GM12878 (cell line): ENCODE measurements at regions not wholly inside any gene's neighbourhood (a gene's known extent, or its start where the extent isn't known, plus 50 kb on each side); places are given as distances from the start of the nearest gene placed in this dataset.

Experiments
- ATAC-seq: fragments of 200-7000 bp; cut with Tn5 transposase; 3 replicates; pipeline ENCODE4 v1.9.1; 2020; ENCODE audit warnings: mild to moderate bottlenecking, moderate library complexity
- BruUV-seq: library from RNA; stranded (reverse); fragments of 400-500 nt; replicated peaks from 2 replicates; lab custom pipeline; 2021; lab: Mats Ljungman, UMichigan
- CTCF ChIA-PET: fragments of 300-600 bp; sonication (Branson Sonifier 250); formaldehyde crosslinking; extraction: SDS; loops from one replicate; lab custom pipeline; 2021; ENCODE audit warnings: inconsistent platforms; lab: Yijun Ruan, JAX
- POLR2A ChIA-PET: fragments of 350-600 bp; formaldehyde crosslinking; extraction: SDS; loops from one replicate; lab custom pipeline; 2021; ENCODE audit warnings: inconsistent platforms; lab: Charles Lee
- RAD21 ChIA-PET: fragments of 300-600 bp; sonication (Branson Sonifier 250); formaldehyde crosslinking; loops from one replicate; lab custom pipeline; 2023; ENCODE audit warnings: antibody characterized with exemption; ENCODE audit not compliant: unreplicated experiment; lab: Charles Lee
- SMC1A ChIA-PET: fragments of 300-600 bp; sonication (Branson Sonifier 250); formaldehyde crosslinking; loops from one replicate; lab custom pipeline; 2023; ENCODE audit not compliant: unreplicated experiment, uncharacterized antibody; lab: Charles Lee
- DNase-seq: peaks from one replicate; pipeline ENCODE4 v3.0.0-alpha.2; 2011; ENCODE audit warnings: low read depth, low spot score
- FAIRE-seq: peaks from 3 replicates; lab custom pipeline; 2011; peaks lifted over from hg19 to GRCh38; lab: Jason Lieb, UNC
- H2AFZ ChIP-seq: 2 replicates; pipeline ENCODE4 v1.6.0; 2011; ENCODE audit warnings: low read depth, low read length, control low read depth; ENCODE audit not compliant: control insufficient read depth
- H3K27ac ChIP-seq: 2 replicates; pipeline ENCODE4 v1.5.1; 2011; ENCODE audit warnings: control low read depth; ENCODE audit not compliant: control insufficient read depth, insufficient read depth
- H3K27me3 ChIP-seq, 2 experiments: replicated peaks in 1 of 2; 2 replicates each; pipeline versions ENCODE4 v1.6.0 to v1.6.1; 2011; ENCODE audit warnings: low read length in 1 of 2; ENCODE audit not compliant: control insufficient read depth in 2 of 2, insufficient read depth in 2 of 2
- H3K36me3 ChIP-seq, 2 experiments: 2 replicates each; pipeline ENCODE4 v1.5.1; 2011; ENCODE audit warnings: low read length in 1 of 2; ENCODE audit not compliant: control insufficient read depth in 2 of 2, insufficient read depth in 2 of 2
- H3K4me1 ChIP-seq: 2 replicates; pipeline ENCODE4 v1.6.1; 2011; ENCODE audit warnings: mild to moderate bottlenecking, low read length, moderate library complexity, mixed read lengths; ENCODE audit not compliant: control insufficient read depth, insufficient read depth
- H3K4me2 ChIP-seq: 2 replicates; pipeline ENCODE4 v1.6.0; 2011; ENCODE audit warnings: control low read depth; ENCODE audit not compliant: control insufficient read depth, insufficient read depth
- H3K4me3 ChIP-seq: fragments of 200-600 bp; sonication (generic); 2 replicates; pipeline ENCODE4 v1.5.1; 2016
- H3K79me2 ChIP-seq: 2 replicates; pipeline ENCODE4 v1.6.0; 2011; ENCODE audit warnings: low read length; ENCODE audit not compliant: control insufficient read depth, insufficient read depth
- H3K9ac ChIP-seq: 2 replicates; pipeline ENCODE4 v1.8.0; 2011; ENCODE audit warnings: low read length, control low read depth, mixed read lengths; ENCODE audit not compliant: control insufficient read depth, insufficient read depth
- H3K9me3 ChIP-seq: replicated peaks from 3 replicates; pipeline ENCODE4 v1.5.1; 2011; ENCODE audit warnings: mild to moderate bottlenecking, low read length; ENCODE audit not compliant: control insufficient read depth, insufficient read depth
- H4K20me1 ChIP-seq: 2 replicates; pipeline ENCODE4 v1.6.0; 2011; ENCODE audit not compliant: control insufficient read depth, insufficient read depth
- CHD2 ChIP-seq: IDR thresholded peaks from 2 replicates; pipeline ENCODE4 v1.6.1; 2011; ENCODE audit warnings: low read depth, low read length, improper control_type of control experiment, borderline replicate concordance
- MEF2A ChIP-seq: IDR thresholded peaks from 2 replicates; pipeline ENCODE4 v1.6.1; 2011; ENCODE audit warnings: low read depth, mild to moderate bottlenecking, low read length, moderate library complexity; ENCODE audit not compliant: insufficient read depth
- MXI1 ChIP-seq: fragments of 150-350 bp; IDR thresholded peaks from 2 replicates; pipeline ENCODE4 v1.6.1; 2011; ENCODE audit warnings: low read depth, mild to moderate bottlenecking, inconsistent platforms, low read length, improper control_type of control experiment
- SIX5 ChIP-seq: IDR thresholded peaks from 2 replicates; pipeline ENCODE4 v1.6.1; 2011; ENCODE audit warnings: mild to moderate bottlenecking, low read depth, low read length, moderate library complexity; ENCODE audit not compliant: severe bottlenecking
- USF2 ChIP-seq: IDR thresholded peaks from 2 replicates; pipeline ENCODE4 v1.6.1; 2011; ENCODE audit warnings: low read depth, low read length, improper control_type of control experiment, borderline replicate concordance
- ZNF24 ChIP-seq: fragments of 450-650 bp; IDR thresholded peaks from 2 replicates; pipeline ENCODE4 v1.6.1; 2017; ENCODE audit warnings: antibody characterized with exemption, mild to moderate bottlenecking
- ZSCAN29 ChIP-seq: fragments of 450-650 bp; IDR thresholded peaks from 2 replicates; pipeline ENCODE4 v1.6.1; 2017; ENCODE audit warnings: mild to moderate bottlenecking, moderate library complexity
- WGBS: methylation state at CpG from one replicate; pipeline ENCODE4 v1.1.6; 2016; ENCODE audit warnings: low lambda C conversion rate; ENCODE audit not compliant: insufficient replicate concordance, insufficient coverage; ENCODE audit errors: missing lambda C conversion rate; 5-methylcytosine and 5-hydroxymethylcytosine counted together
- in situ Hi-C: fragments of 300-500 bp; cut with MboI; formaldehyde crosslinking; loops from 9 replicates; pipeline ENCODE4 v1.14.3; 2018; ENCODE audit warnings: mixed read lengths
- intact Hi-C: fragments of 100-400 bp; cut with micrococcal nuclease; formaldehyde crosslinking; loops from one replicate; pipeline ENCODE4 v1.14.2; 2022; ENCODE audit not compliant: unreplicated experiment
- TF ChIP-seq, protein P1 (sequence below): fragments of 450-650 bp; IDR thresholded peaks from 2 replicates; pipeline ENCODE4 v1.6.1; 2016; ENCODE audit warnings: mild to moderate bottlenecking
- TF ChIP-seq, protein P2 (sequence below): fragments of 450-650 bp; IDR thresholded peaks from 2 replicates; pipeline ENCODE4 v1.6.1; 2018; ENCODE audit warnings: mild to moderate bottlenecking, low read depth, moderate library complexity; ENCODE audit not compliant: partially characterized antibody

DNA sequence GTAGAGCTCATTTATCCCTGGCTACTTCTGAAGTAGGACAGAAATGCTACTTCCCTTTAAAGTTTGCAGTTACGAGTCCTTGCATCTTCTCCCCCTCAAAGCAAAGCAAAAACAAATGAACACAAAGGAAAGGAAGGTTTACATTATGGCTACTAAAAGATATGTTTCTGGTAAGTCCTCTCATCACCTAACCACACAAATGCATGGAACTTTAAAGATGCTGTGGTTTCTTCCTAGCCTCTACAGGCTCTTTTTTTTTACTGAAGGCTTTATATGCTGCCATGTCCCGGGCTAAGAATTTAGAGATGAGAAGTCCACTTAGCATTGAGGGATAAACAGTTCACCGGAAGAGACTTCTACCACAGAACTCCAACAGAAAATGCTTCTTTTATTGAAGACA lies 291.2 kb downstream of the SS18 start:
- intact Hi-C loops (no loop called here), in situ Hi-C loops (no loop called here)
- no peak overlapping the region for H3K27ac ChIP-seq
- TF ChIP-seq ZNF24 = no peak
- TF ChIP-seq ZSCAN29 = no peak
- TF ChIP-seq, protein P1, sequence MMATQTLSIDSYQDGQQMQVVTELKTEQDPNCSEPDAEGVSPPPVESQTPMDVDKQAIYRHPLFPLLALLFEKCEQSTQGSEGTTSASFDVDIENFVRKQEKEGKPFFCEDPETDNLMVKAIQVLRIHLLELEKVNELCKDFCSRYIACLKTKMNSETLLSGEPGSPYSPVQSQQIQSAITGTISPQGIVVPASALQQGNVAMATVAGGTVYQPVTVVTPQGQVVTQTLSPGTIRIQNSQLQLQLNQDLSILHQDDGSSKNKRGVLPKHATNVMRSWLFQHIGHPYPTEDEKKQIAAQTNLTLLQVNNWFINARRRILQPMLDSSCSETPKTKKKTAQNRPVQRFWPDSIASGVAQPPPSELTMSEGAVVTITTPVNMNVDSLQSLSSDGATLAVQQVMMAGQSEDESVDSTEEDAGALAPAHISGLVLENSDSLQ = no peak
- no peak for TF ChIP-seq CHD2
- TF ChIP-seq, protein P2, sequence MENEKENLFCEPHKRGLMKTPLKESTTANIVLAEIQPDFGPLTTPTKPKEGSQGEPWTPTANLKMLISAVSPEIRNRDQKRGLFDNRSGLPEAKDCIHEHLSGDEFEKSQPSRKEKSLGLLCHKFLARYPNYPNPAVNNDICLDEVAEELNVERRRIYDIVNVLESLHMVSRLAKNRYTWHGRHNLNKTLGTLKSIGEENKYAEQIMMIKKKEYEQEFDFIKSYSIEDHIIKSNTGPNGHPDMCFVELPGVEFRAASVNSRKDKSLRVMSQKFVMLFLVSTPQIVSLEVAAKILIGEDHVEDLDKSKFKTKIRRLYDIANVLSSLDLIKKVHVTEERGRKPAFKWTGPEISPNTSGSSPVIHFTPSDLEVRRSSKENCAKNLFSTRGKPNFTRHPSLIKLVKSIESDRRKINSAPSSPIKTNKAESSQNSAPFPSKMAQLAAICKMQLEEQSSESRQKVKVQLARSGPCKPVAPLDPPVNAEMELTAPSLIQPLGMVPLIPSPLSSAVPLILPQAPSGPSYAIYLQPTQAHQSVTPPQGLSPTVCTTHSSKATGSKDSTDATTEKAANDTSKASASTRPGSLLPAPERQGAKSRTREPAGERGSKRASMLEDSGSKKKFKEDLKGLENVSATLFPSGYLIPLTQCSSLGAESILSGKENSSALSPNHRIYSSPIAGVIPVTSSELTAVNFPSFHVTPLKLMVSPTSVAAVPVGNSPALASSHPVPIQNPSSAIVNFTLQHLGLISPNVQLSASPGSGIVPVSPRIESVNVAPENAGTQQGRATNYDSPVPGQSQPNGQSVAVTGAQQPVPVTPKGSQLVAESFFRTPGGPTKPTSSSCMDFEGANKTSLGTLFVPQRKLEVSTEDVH = no peak
- TF ChIP-seq MEF2A = no peak
- TF ChIP-seq USF2 = no peak
- no peak for TF ChIP-seq MXI1
- no peak for TF ChIP-seq SIX5
- no peaks in the 10 kb centered on the region for H3K4me1 ChIP-seq
- no peaks in the 10 kb centered on the region for H3K27me3 ChIP-seq
- H3K4me2 ChIP-seq = no peak overlapping the region
- ChIA-PET SMC1A (interaction anchor here (1.2 kb wide), 1 partner anchor 257 kb away, joined by 3 read pairs; no protein-coding TSS in a partner anchor), POLR2A (no interaction called here), CTCF (interaction anchor here (0.7 kb wide), 1 partner anchor 383 kb away, joined by 3 read pairs; no protein-coding TSS in a partner anchor), RAD21 (no interaction called here)
- WGBS = 35% methylated on average over 3 of the region's 3 CpGs
- H2AFZ ChIP-seq = no peak overlapping the region
- ATAC-seq = no peak
- FAIRE-seq = no peak
- no peaks in the 10 kb centered on the region for H3K36me3 ChIP-seq
- no peaks in the 10 kb centered on the region for H3K9me3 ChIP-seq
- H4K20me1 ChIP-seq = no peaks in the 10 kb centered on the region
- no peak overlapping the region for H3K4me3 ChIP-seq
- H3K9ac ChIP-seq = no peak overlapping the region
- no TSS peak for BruUV-seq
- no peaks in the 10 kb centered on the region for H3K79me2 ChIP-seq
- DNase-seq = no peak
